PC-9 (cell line): ENCODE measurements at regions not wholly inside any gene's neighbourhood (a gene's known extent, or its start where the extent isn't known, plus 50 kb on each side); places are given as distances from the start of the nearest gene placed in this dataset.

Experiments used
- BruUV-seq: library from RNA; stranded (reverse); fragments of 400-500 nt; replicated peaks from 2 replicates; lab custom pipeline; 2021; lab: Mats Ljungman, UMichigan
- CTCF ChIA-PET: fragments of 300-600 bp; sonication (Branson Sonifier 250); formaldehyde crosslinking; loops from one replicate; lab custom pipeline; 2022; ENCODE audit warnings: antibody characterized with exemption; lab: Charles Lee
- POLR2A ChIA-PET: fragments of 300-600 bp; sonication (Branson Sonifier 250); formaldehyde crosslinking; loops from one replicate; lab custom pipeline; 2022; ENCODE audit warnings: antibody characterized with exemption; ENCODE audit not compliant: unreplicated experiment; lab: Charles Lee
- DNase-seq, 2 experiments: peaks; one replicate each; pipeline versions ENCODE4 v3.0.0 to v3.0.0-alpha.2; 2015 to 2022; ENCODE audit warnings: mixed read lengths in 1 of 2
- H2AFZ ChIP-seq: fragments of 200-600 bp; sonication (generic); 2 replicates; pipeline ENCODE4 v1.8.1; 2017; ENCODE audit warnings: antibody characterized with exemption
- H3F3A ChIP-seq: fragments of 200-600 bp; sonication (generic); 2 replicates; pipeline ENCODE4 v1.8.1; 2017; ENCODE audit warnings: antibody characterized with exemption, mild to moderate bottlenecking, low read depth; ENCODE audit not compliant: insufficient read depth
- H3K27ac ChIP-seq: fragments of 200-600 bp; sonication (generic); 2 replicates; pipeline ENCODE4 v1.6.1; 2016; ENCODE audit warnings: mixed run types
- H3K27me3 ChIP-seq: fragments of 200-600 bp; sonication (generic); 2 replicates; pipeline ENCODE4 v1.6.1; 2016; ENCODE audit warnings: low read depth, mixed run types; ENCODE audit not compliant: insufficient read depth
- H3K36me3 ChIP-seq: fragments of 200-600 bp; sonication (generic); 2 replicates; pipeline ENCODE4 v1.6.1; 2016; ENCODE audit warnings: low read depth, mixed run types
- H3K4me1 ChIP-seq: fragments of 200-600 bp; sonication (generic); replicated peaks from 2 replicates; pipeline ENCODE4 v1.6.1; 2016; ENCODE audit warnings: mixed run types; ENCODE audit not compliant: insufficient read depth
- H3K4me2 ChIP-seq: fragments of 200-600 bp; sonication (generic); 2 replicates; pipeline ENCODE4 v1.6.1; 2017; ENCODE audit warnings: mixed run types
- H3K4me3 ChIP-seq: fragments of 200-600 bp; sonication (generic); 2 replicates; pipeline ENCODE4 v1.6.1; 2016; ENCODE audit warnings: mixed run types
- H3K79me2 ChIP-seq: fragments of 200-600 bp; sonication (generic); 2 replicates; pipeline ENCODE4 v1.6.1; 2017; ENCODE audit warnings: low read depth, mixed run types
- H3K9me2 ChIP-seq: fragments of 200-600 bp; sonication (generic); 2 replicates; pipeline ENCODE4 v1.8.1; 2017; ENCODE audit warnings: mild to moderate bottlenecking; ENCODE audit not compliant: insufficient read depth
- H3K9me3 ChIP-seq: fragments of 200-600 bp; sonication (generic); 2 replicates; pipeline ENCODE4 v1.8.1; 2016; ENCODE audit warnings: low read depth; ENCODE audit not compliant: insufficient read depth
- H4K20me1 ChIP-seq: fragments of 200-600 bp; sonication (generic); 2 replicates; pipeline ENCODE4 v1.8.1; 2017; ENCODE audit not compliant: insufficient read depth
- CTCF ChIP-seq: fragments of 200-600 bp; sonication (generic); conservative IDR thresholded peaks from 2 replicates; pipeline ENCODE4 v1.6.1; 2017; ENCODE audit warnings: mixed run types, antibody characterized with exemption, mild to moderate bottlenecking, moderate library complexity
- EZH2 ChIP-seq: fragments of 200-600 bp; sonication (generic); IDR thresholded peaks from 2 replicates; pipeline ENCODE4 v1.8.0; 2017; ENCODE audit warnings: antibody characterized with exemption, low read depth
- intact Hi-C: fragments of 100-400 bp; cut with micrococcal nuclease; formaldehyde crosslinking; loops from one replicate; pipeline ENCODE4 v1.10.0; 2022; ENCODE audit not compliant: unreplicated experiment

- ChIA-PET CTCF (no interaction called here), POLR2A (interaction anchor here (0.6 kb wide), 1 partner anchor 360 kb away, joined by 3 read pairs; no protein-coding TSS in a partner anchor)
- TF ChIP-seq CTCF (no peak), EZH2 (no peak)
- no peak for DNase-seq
- no peaks in the 10 kb centered on the region for H3K9me2 ChIP-seq
- BruUV-seq = no TSS peak
- no peak overlapping the region for H3K27ac ChIP-seq
- no peak overlapping the region for H3K4me2 ChIP-seq
- H3K4me1 ChIP-seq = no peaks in the 10 kb centered on the region
- no peaks in the 10 kb centered on the region for H3K79me2 ChIP-seq
- H3K4me3 ChIP-seq = no peak overlapping the region
- no peaks in the 10 kb centered on the region for H3K9me3 ChIP-seq
- no peaks in the 10 kb centered on the region for H3K27me3 ChIP-seq
- no peaks in the 10 kb centered on the region for H3K36me3 ChIP-seq
- H2AFZ ChIP-seq = no peak overlapping the region
- intact Hi-C loops = no loop called here
- no peaks in the 10 kb centered on the region for H3F3A ChIP-seq
- H4K20me1 ChIP-seq = no peaks in the 10 kb centered on the region
Measured at GRCh38 chr10:94277450-94277849, 85.3 kb downstream of the NOC3L start.

GRCh38 chr10:94279835-94280709 is 82.7 kb downstream of the NOC3L start:
- TF ChIP-seq CTCF (peak; percentile 83), EZH2 (no peak)
- no peaks in the 10 kb centered on the region for H3K9me3 ChIP-seq
- H4K20me1 ChIP-seq = no peaks in the 10 kb centered on the region
- H3K4me3 ChIP-seq = no peak overlapping the region
- H3K27me3 ChIP-seq = no peaks in the 10 kb centered on the region
- H3K4me1 ChIP-seq = no peaks in the 10 kb centered on the region
- CTCF ChIA-PET = no interaction called here
- no peak overlapping the region for H3K4me2 ChIP-seq
- H3F3A ChIP-seq = no peaks in the 10 kb centered on the region
- H3K27ac ChIP-seq = no peak overlapping the region
- intact Hi-C loops = loop anchor here (2.0 kb wide), 1 partner anchor 165 kb away; no protein-coding TSS in a partner anchor
- H3K36me3 ChIP-seq = no peaks in the 10 kb centered on the region
- no peaks in the 10 kb centered on the region for H3K9me2 ChIP-seq
- no peak overlapping the region for H2AFZ ChIP-seq
- POLR2A ChIA-PET = no interaction called here
- DNase-seq = peak in 1 of 2 experiments; percentile 19
- no peaks in the 10 kb centered on the region for H3K79me2 ChIP-seq
- BruUV-seq = no TSS peak

GRCh38 chr10:94281654-94282053 is 81.1 kb downstream of the NOC3L start:
- Histone ChIP-seq H3K9me2 (no peaks in the 10 kb centered on the region), H3K79me2 (no peaks in the 10 kb centered on the region), H3K4me2 (no peak overlapping the region), H3K27ac (no peak overlapping the region), H3K9me3 (no peaks in the 10 kb centered on the region), H3K27me3 (no peaks in the 10 kb centered on the region), H3F3A (no peaks in the 10 kb centered on the region), H4K20me1 (no peaks in the 10 kb centered on the region), H2AFZ (no peak overlapping the region), H3K4me1 (no peaks in the 10 kb centered on the region), H3K4me3 (no peak overlapping the region), H3K36me3 (no peaks in the 10 kb centered on the region)
- ChIA-PET CTCF (no interaction called here), POLR2A (no interaction called here)
- DNase-seq = no peak
- TF ChIP-seq CTCF = no peak
- TF ChIP-seq EZH2 = no peak
- BruUV-seq = no TSS peak
- intact Hi-C loops = loop anchor here (2.0 kb wide), 1 partner anchor 163 kb away; no protein-coding TSS in a partner anchor
